IMR-90 (cell line): ENCODE measurements at regions not wholly inside any gene's neighbourhood (a gene's known extent, or its start where the extent isn't known, plus 50 kb on each side); places are given as distances from the start of the nearest gene placed in this dataset.

Source experiments
- ATAC-seq: fragments of 200-7000 bp; cut with Tn5 transposase; 2 replicates; pipeline ENCODE4 v1.9.1; 2020; ENCODE audit warnings: low read depth, mild to moderate bottlenecking, moderate library complexity
- BruUV-seq: library from RNA; stranded (reverse); fragments of 400-500 nt; replicated peaks from 2 replicates; lab custom pipeline; 2021; lab: Mats Ljungman, UMichigan
- CTCF ChIA-PET: fragments of 300-600 bp; formaldehyde crosslinking; extraction: SDS; loops from one replicate; lab custom pipeline; 2021; ENCODE audit warnings: antibody characterized with exemption; lab: Yijun Ruan, JAX
- POLR2A ChIA-PET: fragments of 300-600 bp; sonication (Branson Sonifier 250); formaldehyde crosslinking; loops from one replicate; lab custom pipeline; 2022; ENCODE audit warnings: antibody characterized with exemption; ENCODE audit not compliant: unreplicated experiment; lab: Charles Lee
- DNase-seq: peaks from one replicate; pipeline ENCODE4 v3.0.0; 2013
- H2AFZ ChIP-seq: replicated peaks from 2 replicates; pipeline ENCODE3; 2013; ENCODE audit warnings: low read length, mild to moderate bottlenecking; ENCODE audit not compliant: poor library complexity
- H2AK5ac ChIP-seq: 2 replicates; pipeline ENCODE4 v1.6.1; 2013; ENCODE audit warnings: low read depth, low read length, inconsistent platforms
- H2AK9ac ChIP-seq: replicated peaks from 2 replicates; pipeline ENCODE3; 2013; ENCODE audit warnings: mild to moderate bottlenecking, low read depth, low read length, moderate library complexity; ENCODE audit not compliant: poor library complexity
- H2BK120ac ChIP-seq: 2 replicates; pipeline ENCODE4 v1.6.1; 2013; ENCODE audit warnings: low read depth, low read length, inconsistent platforms
- H2BK15ac ChIP-seq: 3 replicates; pipeline ENCODE4 v1.6.1; 2013; ENCODE audit warnings: low read depth, low read length, inconsistent platforms
- H2BK20ac ChIP-seq: 2 replicates; pipeline ENCODE4 v1.6.1; 2013; ENCODE audit warnings: low read depth, mild to moderate bottlenecking, inconsistent platforms, low read length, moderate library complexity
- H2BK5ac ChIP-seq: 2 replicates; pipeline ENCODE4 v1.6.1; 2013; ENCODE audit warnings: mild to moderate bottlenecking, low read depth, low read length, inconsistent platforms; ENCODE audit not compliant: poor library complexity, severe bottlenecking
- H3K14ac ChIP-seq: replicated peaks from 2 replicates; pipeline ENCODE4 v1.6.1; 2013; ENCODE audit warnings: low read depth, low read length, inconsistent platforms
- H3K18ac ChIP-seq: 2 replicates; pipeline ENCODE4 v1.6.1; 2013; ENCODE audit warnings: low read depth, low read length, control low read depth
- H3K23ac ChIP-seq: 2 replicates; pipeline ENCODE4 v1.6.1; 2013; ENCODE audit warnings: low read depth, low read length, inconsistent platforms
- H3K27ac ChIP-seq: 2 replicates; pipeline ENCODE4 v1.5.1; 2013; ENCODE audit warnings: mild to moderate bottlenecking, control low read depth, low read length; ENCODE audit not compliant: insufficient read depth
- H3K27me3 ChIP-seq: 2 replicates; pipeline ENCODE4 v1.6.1; 2013; ENCODE audit warnings: low read length; ENCODE audit not compliant: control insufficient read depth, insufficient read depth
- H3K36me3 ChIP-seq: 2 replicates; pipeline ENCODE4 v1.6.1; 2013; ENCODE audit warnings: low read length, mixed read lengths; ENCODE audit not compliant: control insufficient read depth, insufficient read depth
- H3K4ac ChIP-seq: 2 replicates; pipeline ENCODE4 v1.6.1; 2013; ENCODE audit warnings: low read depth, low read length, inconsistent platforms
- H3K4me1 ChIP-seq: 2 replicates; pipeline ENCODE4 v1.6.1; 2013; ENCODE audit warnings: low read length, mixed read lengths; ENCODE audit not compliant: control insufficient read depth, insufficient read depth
- H3K4me2 ChIP-seq: 2 replicates; pipeline ENCODE4 v1.6.1; 2013; ENCODE audit warnings: low read depth, mild to moderate bottlenecking, control low read depth, low read length, moderate library complexity
- H3K4me3 ChIP-seq: 2 replicates; pipeline ENCODE4 v1.5.1; 2013; ENCODE audit warnings: low read depth, mild to moderate bottlenecking, control low read depth, low read length, moderate library complexity; ENCODE audit not compliant: insufficient read depth
- H3K56ac ChIP-seq: 2 replicates; pipeline ENCODE4 v1.6.1; 2013; ENCODE audit warnings: low read length, inconsistent platforms; ENCODE audit not compliant: insufficient read depth; ENCODE audit errors: extremely low read depth
- H3K79me1 ChIP-seq, 2 experiments: 2 replicates each; pipeline ENCODE4 v1.6.1; 2013; ENCODE audit warnings: low read length in 2 of 2, inconsistent platforms in 1 of 2, low read depth in 1 of 2
- H3K9ac ChIP-seq: 2 replicates; pipeline ENCODE4 v1.6.1; 2013; ENCODE audit warnings: low read depth, low read length, control low read depth
- H3K9me1 ChIP-seq: 2 replicates; pipeline ENCODE4 v1.6.1; 2013; ENCODE audit warnings: low read length, inconsistent platforms; ENCODE audit not compliant: insufficient read depth
- H3K9me3 ChIP-seq: 2 replicates; pipeline ENCODE4 v1.6.1; 2013; ENCODE audit warnings: low read length; ENCODE audit not compliant: control insufficient read depth, insufficient read depth
- H4K20me1 ChIP-seq: 2 replicates; pipeline ENCODE4 v1.6.1; 2013; ENCODE audit warnings: low read length, inconsistent platforms; ENCODE audit not compliant: insufficient read depth
- H4K5ac ChIP-seq: 2 replicates; pipeline ENCODE4 v1.6.1; 2013; ENCODE audit warnings: mild to moderate bottlenecking, low read depth, low read length, control low read depth
- H4K8ac ChIP-seq, 2 experiments: 2 replicates each; pipeline ENCODE4 v1.6.1; 2013; ENCODE audit warnings: low read depth in 2 of 2, low read length in 2 of 2, control low read depth in 1 of 2, inconsistent platforms in 1 of 2
- H4K91ac ChIP-seq: 2 replicates; pipeline ENCODE4 v1.6.1; 2013; ENCODE audit warnings: low read depth, low read length, inconsistent platforms; ENCODE audit not compliant: insufficient read depth
- RAD21 ChIP-seq: IDR thresholded peaks from 2 replicates; pipeline ENCODE4 v1.6.1; 2012; ENCODE audit warnings: low read length, improper control_type of control experiment
- RCOR1 ChIP-seq: IDR thresholded peaks from 2 replicates; pipeline ENCODE4 v1.6.1; 2012; ENCODE audit warnings: mild to moderate bottlenecking, low read length, improper control_type of control experiment; ENCODE audit not compliant: insufficient replicate concordance
- WGBS, 2 experiments: methylation state at CpG; one replicate each; pipeline versions ENCODE4 v1.1.5 to v1.1.7; 2013; ENCODE audit warnings: missing lambda C conversion rate in 2 of 2; ENCODE audit not compliant: insufficient read length in 1 of 2; ENCODE audit errors: extremely low coverage in 2 of 2; 5-methylcytosine and 5-hydroxymethylcytosine counted together
- dilution Hi-C: fragments of 300-500 bp; cut with HindIII; formaldehyde crosslinking; loops from one replicate; pipeline ENCODE4 v1.14.3; 2018; ENCODE audit warnings: low sequenced_read_pairs; ENCODE audit not compliant: unreplicated experiment
- in situ Hi-C: fragments of 300-500 bp; cut with MboI; formaldehyde crosslinking; loops from 3 replicates; pipeline ENCODE4 v1.14.3; 2019; ENCODE audit warnings: low sequenced_read_pairs, inconsistent platforms, mixed read lengths
- intact Hi-C: fragments of 100-400 bp; cut with micrococcal nuclease; formaldehyde crosslinking; loops from 2 replicates; pipeline ENCODE4 v1.10.0; 2022
- TF ChIP-seq, protein P1 (sequence below): fragments of 150-350 bp; IDR thresholded peaks from 2 replicates; pipeline ENCODE4 v1.6.1; 2017; ENCODE audit warnings: mild to moderate bottlenecking, antibody characterized with exemption, low read length, low read depth

DNA sequence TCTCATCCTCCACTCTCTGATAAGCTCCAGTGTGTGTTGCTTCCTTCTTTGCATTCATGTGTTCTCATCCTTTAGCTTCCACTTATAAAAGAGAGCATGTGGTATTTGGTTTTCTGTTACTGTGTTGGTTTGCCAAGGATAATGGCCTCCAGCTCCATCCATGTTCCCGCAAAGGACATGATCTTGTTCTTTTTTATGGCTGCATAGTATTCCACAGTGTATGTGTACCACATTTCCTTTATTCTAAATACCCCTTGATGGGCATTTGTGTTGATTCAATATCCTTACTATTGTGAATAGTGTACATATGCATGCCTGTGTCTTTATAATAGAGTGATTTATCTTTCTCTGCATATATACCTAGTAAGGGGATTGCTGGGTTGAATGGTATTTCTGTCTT is 155.1 kb downstream of the DCK start:
- Histone ChIP-seq H3K14ac (no peak overlapping the region), H3K56ac (no peak overlapping the region), H2BK5ac (no peak overlapping the region), H3K79me1 (no peaks in the 10 kb centered on the region), H2AFZ (no peak overlapping the region), H3K27me3 (no peaks in the 10 kb centered on the region), H3K4me1 (0 out of 2 replicates have a peak, but pooled peaks cover 2% of the 10 kb centered on the region), H4K8ac (no peak overlapping the region), H3K18ac (no peak overlapping the region), H3K9me1 (no peaks in the 10 kb centered on the region), H3K9me3 (no peaks in the 10 kb centered on the region), H2BK15ac (no peak overlapping the region), H3K36me3 (no peaks in the 10 kb centered on the region), H2BK20ac (no peak overlapping the region), H3K9ac (no peak overlapping the region), H2BK120ac (no peak overlapping the region), H3K27ac (no peak overlapping the region), H4K5ac (no peak overlapping the region), H4K91ac (no peak overlapping the region), H2AK5ac (no peak overlapping the region), H2AK9ac (no peak overlapping the region), H4K20me1 (no peaks in the 10 kb centered on the region), H3K4me2 (no peak overlapping the region), H3K4ac (no peak overlapping the region), H3K23ac (no peak overlapping the region), H3K4me3 (no peak overlapping the region)
- intact Hi-C loops, result no loop called here
- no peak for TF ChIP-seq RAD21
- no peak for TF ChIP-seq RCOR1
- TF ChIP-seq, protein P1, sequence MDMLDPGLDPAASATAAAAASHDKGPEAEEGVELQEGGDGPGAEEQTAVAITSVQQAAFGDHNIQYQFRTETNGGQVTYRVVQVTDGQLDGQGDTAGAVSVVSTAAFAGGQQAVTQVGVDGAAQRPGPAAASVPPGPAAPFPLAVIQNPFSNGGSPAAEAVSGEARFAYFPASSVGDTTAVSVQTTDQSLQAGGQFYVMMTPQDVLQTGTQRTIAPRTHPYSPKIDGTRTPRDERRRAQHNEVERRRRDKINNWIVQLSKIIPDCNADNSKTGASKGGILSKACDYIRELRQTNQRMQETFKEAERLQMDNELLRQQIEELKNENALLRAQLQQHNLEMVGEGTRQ, result no peak
- in situ Hi-C loops, result loop anchor here (25.0 kb wide), 1 partner anchor 564 kb away; no protein-coding TSS in a partner anchor
- no CpG with 5 or more reads among the region's 1 CpG for WGBS, 2 experiments
- POLR2A ChIA-PET, result no interaction called here
- BruUV-seq, result no TSS peak
- DNase-seq, result no peak
- ATAC-seq, result no peak
- dilution Hi-C loops, result no loop called here
- CTCF ChIA-PET, result interaction anchor here (0.6 kb wide), 1 partner anchor 470 kb away, joined by 4 read pairs; no protein-coding TSS in a partner anchor
